ENCODE measurements at regions not wholly inside any gene's neighbourhood (a gene's known extent, or its start where the extent isn't known, plus 50 kb on each side); places are given as distances from the start of the nearest gene placed in this dataset.

DNA sequence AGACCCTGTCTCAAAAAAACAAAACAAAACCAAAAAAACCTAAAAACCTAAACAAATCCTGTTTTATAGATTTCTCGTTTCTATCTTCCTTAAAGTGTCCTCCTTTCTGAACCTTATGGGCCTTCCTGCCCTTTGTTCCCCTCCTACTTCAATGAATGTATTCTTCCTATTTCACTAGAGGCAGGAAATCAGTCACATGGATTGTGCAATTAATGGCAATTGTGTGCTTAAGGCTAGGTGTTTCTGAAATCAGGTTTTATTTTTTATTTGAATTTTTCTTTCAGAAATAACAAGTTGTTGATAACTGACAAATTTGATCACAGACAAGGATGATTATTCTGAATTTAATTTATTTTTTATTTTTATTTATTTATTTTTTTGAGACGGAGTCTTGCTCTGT is 220.6 kb upstream of the SEMA6A start:
- no peaks in the 10 kb centered on the region for H4K20me1 ChIP-seq (ENCODE audit: control insufficient read depth, insufficient read depth, insufficient read length)
- H3K27me3 ChIP-seq (ENCODE audit: insufficient read depth, low read length) = no peaks in the 10 kb centered on the region
- H3K23ac ChIP-seq (ENCODE audit: insufficient read length, low read depth, low read length) = no peak overlapping the region
- no peaks in the 10 kb centered on the region; the same call in 1 of the 2 replicates for H3K79me2 ChIP-seq (ENCODE audit: insufficient read depth, low read length)
- H3K9ac ChIP-seq (ENCODE audit: extremely low read depth, insufficient read length, low read length) = no peak overlapping the region
- H3K9me3 ChIP-seq (ENCODE audit: control insufficient read depth, low read depth, low read length) = peaks cover 4% of the 10 kb centered on the region
- no peak overlapping the region for H2BK5ac ChIP-seq (ENCODE audit: insufficient read length, low read length)
- no peak overlapping the region for H4K91ac ChIP-seq (ENCODE audit: insufficient read length, low read depth, low read length)
- H3K4me1 ChIP-seq (ENCODE audit: insufficient read depth, low read length) = no peaks in the 10 kb centered on the region
- WGBS (ENCODE audit: extremely low coverage, insufficient read length, low lambda C conversion rate) = no CpG with 5 or more reads among the region's 2 CpGs
- no peak for DNase-seq
- H3K18ac ChIP-seq (ENCODE audit: insufficient read length, low read depth, low read length) = no peak overlapping the region
- H3K79me1 ChIP-seq (ENCODE audit: insufficient read depth, low read depth, low read length, poor library complexity, severe bottlenecking) = no peaks in the 10 kb centered on the region
- H3K56ac ChIP-seq (ENCODE audit: insufficient read length, low read depth, low read length) = no peak overlapping the region
- no peak overlapping the region for H4K5ac ChIP-seq (ENCODE audit: insufficient read length, low read depth, low read length)
- H2BK15ac ChIP-seq (ENCODE audit: low read depth, low read length) = no peak overlapping the region
- H3K9me3 Mint-ChIP-seq = peaks cover 5 to 9% of the 10 kb centered on the region in 2 experiments; a peak in 3 of 5 replicates
- no peak overlapping the region for H3K4ac ChIP-seq (ENCODE audit: low read depth, low read length)
- no peak overlapping the region for H2AFZ ChIP-seq (ENCODE audit: low read length)
- TF ChIP-seq, protein P1, sequence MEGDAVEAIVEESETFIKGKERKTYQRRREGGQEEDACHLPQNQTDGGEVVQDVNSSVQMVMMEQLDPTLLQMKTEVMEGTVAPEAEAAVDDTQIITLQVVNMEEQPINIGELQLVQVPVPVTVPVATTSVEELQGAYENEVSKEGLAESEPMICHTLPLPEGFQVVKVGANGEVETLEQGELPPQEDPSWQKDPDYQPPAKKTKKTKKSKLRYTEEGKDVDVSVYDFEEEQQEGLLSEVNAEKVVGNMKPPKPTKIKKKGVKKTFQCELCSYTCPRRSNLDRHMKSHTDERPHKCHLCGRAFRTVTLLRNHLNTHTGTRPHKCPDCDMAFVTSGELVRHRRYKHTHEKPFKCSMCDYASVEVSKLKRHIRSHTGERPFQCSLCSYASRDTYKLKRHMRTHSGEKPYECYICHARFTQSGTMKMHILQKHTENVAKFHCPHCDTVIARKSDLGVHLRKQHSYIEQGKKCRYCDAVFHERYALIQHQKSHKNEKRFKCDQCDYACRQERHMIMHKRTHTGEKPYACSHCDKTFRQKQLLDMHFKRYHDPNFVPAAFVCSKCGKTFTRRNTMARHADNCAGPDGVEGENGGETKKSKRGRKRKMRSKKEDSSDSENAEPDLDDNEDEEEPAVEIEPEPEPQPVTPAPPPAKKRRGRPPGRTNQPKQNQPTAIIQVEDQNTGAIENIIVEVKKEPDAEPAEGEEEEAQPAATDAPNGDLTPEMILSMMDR (conservative IDR thresholded peaks at IDR 0.05) = no peak
- H2BK120ac ChIP-seq (ENCODE audit: low read depth, low read length, poor library complexity, severe bottlenecking) = no peak overlapping the region
- no peak overlapping the region for H2AK5ac ChIP-seq (ENCODE audit: insufficient read length, low read length)
- peaks cover 1 to 14% (median 8%) of the 10 kb centered on the region in 3 experiments; a peak in 5 of 7 replicates for H3K36me3 Mint-ChIP-seq (ENCODE audit: insufficient read depth in 1 of 3, low read depth in 3 of 3)
- no peak overlapping the region for H2BK20ac ChIP-seq (ENCODE audit: low read depth, low read length, poor library complexity, severe bottlenecking)
- H3K14ac ChIP-seq (ENCODE audit: insufficient read depth, low read length) = no peak overlapping the region
- no peak overlapping the region for H3K4me3 Mint-ChIP-seq
- no peak overlapping the region for H3T11ph ChIP-seq (ENCODE audit: low read length)
- H3K27ac ChIP-seq (ENCODE audit: insufficient read length, low read depth, low read length) = no peak overlapping the region
- H4K8ac ChIP-seq (replicated peaks; ENCODE audit: insufficient read length, low read depth, low read length) = no peak overlapping the region
- H2BK12ac ChIP-seq (ENCODE audit: insufficient read length, low read depth, low read length) = no peak overlapping the region
- no peak overlapping the region; a peak in 1 of 7 replicates for H3K27ac Mint-ChIP-seq
- H3K23me2 ChIP-seq (ENCODE audit: insufficient read length, low read depth, low read length, poor library complexity, severe bottlenecking) = no peaks in the 10 kb centered on the region
- peaks cover 0 to 4% of the 10 kb centered on the region in 2 experiments; a peak in 1 of 4 replicates for H3K4me1 Mint-ChIP-seq
- H3K4me2 ChIP-seq (ENCODE audit: insufficient read depth, insufficient read length, low read length) = no peak overlapping the region
- no peaks in the 10 kb centered on the region for H3K27me3 Mint-ChIP-seq (ENCODE audit: low read depth)
